22Rv1 (cell line): ENCODE measurements at regions not wholly inside any gene's neighbourhood (a gene's known extent, or its start where the extent isn't known, plus 50 kb on each side); places are given as distances from the start of the nearest gene placed in this dataset.

Experiments used
- H3K27ac ChIP-seq: fragments of 450-650 bp; 2 replicates; pipeline ENCODE4 v1.5.1; 2017
- ZFX ChIP-seq: fragments of 450-650 bp; IDR thresholded peaks from 2 replicates; pipeline ENCODE4 v1.6.1; 2017; ENCODE audit warnings: antibody characterized with exemption, borderline replicate concordance
- TF ChIP-seq, protein P1 (sequence below): fragments of 450-650 bp; IDR thresholded peaks from 2 replicates; pipeline ENCODE4 v1.5.1; 2017; ENCODE audit warnings: mild to moderate bottlenecking

DNA sequence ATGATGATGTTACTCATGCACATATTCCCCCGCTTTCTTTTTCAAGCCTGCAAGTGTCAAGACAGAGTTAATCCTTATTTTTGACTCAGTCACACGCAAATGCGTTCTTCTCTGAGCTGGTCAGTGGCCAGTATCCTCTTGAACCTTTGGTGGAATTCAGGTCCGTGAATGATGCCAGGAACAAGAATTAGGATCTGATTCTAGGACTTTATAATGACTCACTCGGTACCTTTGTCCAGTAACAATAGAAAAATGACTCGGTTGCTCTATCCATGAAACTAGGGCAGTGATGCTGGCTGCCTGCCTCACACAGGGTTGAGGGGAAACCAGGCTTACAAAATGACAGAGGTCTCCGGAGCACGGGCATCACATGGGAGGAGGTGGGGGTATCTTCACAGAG lies 185.8 kb upstream of the NUDT4 start:
- no peak for TF ChIP-seq ZFX
- TF ChIP-seq, protein P1, sequence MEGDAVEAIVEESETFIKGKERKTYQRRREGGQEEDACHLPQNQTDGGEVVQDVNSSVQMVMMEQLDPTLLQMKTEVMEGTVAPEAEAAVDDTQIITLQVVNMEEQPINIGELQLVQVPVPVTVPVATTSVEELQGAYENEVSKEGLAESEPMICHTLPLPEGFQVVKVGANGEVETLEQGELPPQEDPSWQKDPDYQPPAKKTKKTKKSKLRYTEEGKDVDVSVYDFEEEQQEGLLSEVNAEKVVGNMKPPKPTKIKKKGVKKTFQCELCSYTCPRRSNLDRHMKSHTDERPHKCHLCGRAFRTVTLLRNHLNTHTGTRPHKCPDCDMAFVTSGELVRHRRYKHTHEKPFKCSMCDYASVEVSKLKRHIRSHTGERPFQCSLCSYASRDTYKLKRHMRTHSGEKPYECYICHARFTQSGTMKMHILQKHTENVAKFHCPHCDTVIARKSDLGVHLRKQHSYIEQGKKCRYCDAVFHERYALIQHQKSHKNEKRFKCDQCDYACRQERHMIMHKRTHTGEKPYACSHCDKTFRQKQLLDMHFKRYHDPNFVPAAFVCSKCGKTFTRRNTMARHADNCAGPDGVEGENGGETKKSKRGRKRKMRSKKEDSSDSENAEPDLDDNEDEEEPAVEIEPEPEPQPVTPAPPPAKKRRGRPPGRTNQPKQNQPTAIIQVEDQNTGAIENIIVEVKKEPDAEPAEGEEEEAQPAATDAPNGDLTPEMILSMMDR: no peak
- H3K27ac ChIP-seq: no peak overlapping the region

DNA sequence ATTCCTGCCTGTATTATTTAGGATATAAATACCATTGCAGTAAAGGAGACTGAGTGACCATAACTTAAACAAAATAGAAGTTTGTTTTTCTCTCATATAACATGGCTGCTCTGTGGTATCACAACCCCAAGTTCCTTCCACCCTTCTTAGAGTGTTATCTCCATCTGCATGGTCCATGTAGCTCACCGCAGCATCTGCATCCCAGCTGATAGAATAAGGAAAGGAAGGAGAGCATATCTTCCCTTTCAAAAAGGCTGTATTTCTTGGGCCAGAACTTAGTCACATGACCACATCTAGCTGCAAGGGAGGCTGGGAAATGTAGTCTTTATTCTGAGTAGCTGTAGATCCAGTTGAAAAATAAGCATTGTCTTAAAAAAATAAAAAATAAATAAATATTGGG lies 184.8 kb upstream of the NUDT4 start:
- no peak overlapping the region for H3K27ac ChIP-seq
- no peak for TF ChIP-seq ZFX
- TF ChIP-seq, protein P1: no peak

DNA sequence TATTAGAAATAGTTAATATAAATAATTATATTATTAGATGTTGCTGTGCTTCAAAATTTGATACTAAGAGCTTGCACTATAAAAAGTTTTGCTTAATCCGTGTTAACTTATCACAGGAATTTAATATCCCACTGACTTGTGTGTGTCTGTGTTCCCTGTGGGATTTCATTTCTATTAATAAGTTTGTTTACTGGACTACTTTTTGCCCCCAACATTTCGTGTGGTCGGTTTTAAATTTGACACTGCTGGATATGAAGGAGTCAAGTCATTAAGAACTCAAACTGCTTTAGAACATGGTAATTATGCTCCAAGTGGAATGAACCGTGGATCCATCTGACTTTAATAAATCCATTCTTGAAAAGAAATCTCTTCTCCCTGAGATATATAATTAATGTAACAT lies 182.2 kb upstream of the NUDT4 start:
- no peak for TF ChIP-seq ZFX
- TF ChIP-seq, protein P1: no peak
- no peak overlapping the region for H3K27ac ChIP-seq

DNA sequence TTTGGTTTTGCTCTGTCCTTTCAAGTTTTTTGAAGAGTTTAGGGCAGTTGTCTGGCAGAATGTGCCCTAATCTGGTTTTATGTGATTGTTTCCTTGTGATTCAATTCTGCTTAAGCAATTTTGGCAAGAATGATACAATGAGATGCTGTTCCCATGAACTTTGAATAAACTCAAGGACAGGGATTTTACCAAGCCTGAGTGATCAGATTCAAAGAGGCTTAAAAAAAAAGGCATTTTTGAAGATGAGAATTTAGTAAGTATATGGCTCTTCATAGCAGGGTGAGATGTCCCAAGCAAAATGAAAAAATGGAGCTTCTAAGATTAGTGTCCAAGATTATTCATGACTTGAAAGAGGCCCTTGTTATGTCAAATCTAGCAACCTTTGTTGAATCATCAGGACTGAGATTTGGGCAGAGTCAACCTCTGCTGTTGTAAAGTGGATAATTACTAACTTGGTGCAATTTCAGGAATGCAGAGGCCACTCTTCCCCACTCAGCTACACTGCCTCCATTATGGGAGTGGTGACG lies 180.6 kb upstream of the NUDT4 start:
- no peak for TF ChIP-seq ZFX
- TF ChIP-seq, protein P1: no peak
- no peak overlapping the region for H3K27ac ChIP-seq

DNA sequence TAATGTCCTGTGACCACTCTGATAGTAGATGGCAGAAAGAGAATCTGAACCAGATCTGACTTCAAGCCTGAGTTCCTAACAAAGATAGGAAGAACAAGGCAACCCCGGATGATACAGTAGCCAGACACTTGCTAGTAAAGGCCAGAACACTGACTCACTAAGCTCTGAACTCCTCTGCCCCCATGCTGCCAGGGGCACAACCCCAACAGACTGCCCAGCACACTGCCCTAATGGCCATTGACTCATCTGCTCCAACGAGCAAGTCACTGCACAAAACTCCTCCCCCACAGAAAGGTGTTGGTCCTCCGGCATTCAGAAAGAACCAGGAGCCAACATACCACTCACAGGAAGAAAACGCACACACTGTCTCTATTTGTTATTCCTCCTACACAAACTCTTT lies 179.6 kb upstream of the NUDT4 start:
- no peak for TF ChIP-seq ZFX
- TF ChIP-seq, protein P1: no peak
- H3K27ac ChIP-seq: no peak overlapping the region

DNA sequence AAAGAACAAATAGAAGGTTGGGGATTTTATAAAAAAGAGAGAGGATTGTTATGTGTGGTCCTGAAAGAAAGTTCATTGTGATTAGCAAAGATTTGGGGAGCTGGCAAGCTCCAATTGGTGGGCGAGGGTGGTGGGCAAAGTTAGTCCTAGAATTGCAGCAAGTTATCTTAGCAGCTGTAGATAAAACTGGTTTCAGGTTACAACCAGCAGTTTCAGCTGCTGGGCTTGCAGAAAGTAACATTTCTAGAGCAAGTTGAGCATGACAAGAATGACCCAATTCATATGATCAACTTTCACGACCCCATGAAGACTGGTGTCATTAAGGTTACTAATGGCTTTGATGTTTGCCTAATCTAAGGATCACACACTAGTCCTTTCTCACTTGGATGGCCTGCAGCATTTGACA lies 177.9 kb upstream of the NUDT4 start:
- TF ChIP-seq ZFX: no peak
- TF ChIP-seq, protein P1: no peak
- no peak overlapping the region for H3K27ac ChIP-seq

DNA sequence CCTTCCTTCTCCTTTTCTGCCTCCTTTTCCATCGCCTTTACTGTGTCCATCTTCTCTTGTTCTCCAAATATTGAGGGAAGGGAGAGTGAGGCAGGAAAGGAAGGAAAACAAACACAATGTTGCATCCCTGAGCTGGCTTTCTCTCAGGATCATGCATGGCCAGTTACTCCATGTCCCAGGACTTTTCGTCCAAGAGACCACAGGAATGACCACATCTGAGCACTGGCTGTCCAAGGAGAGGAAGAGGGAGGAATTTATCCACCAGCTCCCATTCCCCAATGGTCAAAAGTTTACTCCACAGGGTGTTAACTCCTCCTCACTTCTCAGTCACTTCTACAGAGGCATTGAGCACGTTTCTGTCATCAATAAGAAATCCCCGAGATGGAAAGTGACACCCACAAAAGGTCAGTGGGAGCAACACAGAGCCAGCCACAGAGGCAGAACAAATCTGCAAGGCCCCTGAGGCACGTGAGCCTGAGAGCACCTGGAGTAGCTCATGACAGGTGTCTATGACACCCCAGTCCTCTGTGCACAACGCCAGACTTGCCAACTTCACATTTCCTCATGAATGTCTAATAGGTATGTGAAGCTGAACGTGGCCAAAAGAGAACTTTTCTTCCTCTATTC lies 177.3 kb upstream of the NUDT4 start:
- TF ChIP-seq ZFX: no peak
- TF ChIP-seq, protein P1: no peak

More for the DNA sequence above, 177.3 kb upstream of the NUDT4 start:
- H3K27ac ChIP-seq: no peak overlapping the region
